Activated T-helper 9 cell treated with anti-CD3 and anti-CD28 coated beads, Interleukin-2, amount 50 U/mL, for 16 hours (primary cell): ENCODE measurements at regions not wholly inside any gene's neighbourhood (a gene's known extent, or its start where the extent isn't known, plus 50 kb on each side); places are given as distances from the start of the nearest gene placed in this dataset.
"Not testable (repeated sequence)": the region's sequence is repeated elsewhere in the genome, so short reads cannot be mapped to it uniquely, and the experiment has no call there.

Experiments
- DNase-seq: peaks from one replicate; pipeline ENCODE4 v3.0.0-alpha.2; 2020; ENCODE audit warnings: low read depth

GRCh38 chr16:10317425-10318001, 68.3 kb upstream of the ATF7IP2 start:
- DNase-seq = no peak

GRCh38 chr16:10318798-10319500, 66.9 kb upstream of the ATF7IP2 start:
- no peak for DNase-seq

- no peak for DNase-seq
These were observed 64.2 kb upstream of the ATF7IP2 start for GRCh38 chr16:10321407-10322387.

GRCh38 chr16:10322723-10323527, 62.9 kb upstream of the ATF7IP2 start:
- DNase-seq = no peak

GRCh38 chr16:10323528-10323869, 62.4 kb upstream of the ATF7IP2 start:
- no peak for DNase-seq

GRCh38 chr16:10324210-10324609, 61.7 kb upstream of the ATF7IP2 start:
- DNase-seq = no peak

- DNase-seq = no peak
These were observed 59.9 kb upstream of the ATF7IP2 start for GRCh38 chr16:10325783-10326543.

- no peak for DNase-seq
These were observed 59.2 kb upstream of the ATF7IP2 start for GRCh38 chr16:10326647-10327046.

GRCh38 chr16:10328291-10328690, 57.6 kb upstream of the ATF7IP2 start:
- not testable (repeated sequence) for DNase-seq

- no peak for DNase-seq
These were observed 53.6 kb upstream of the ATF7IP2 start for GRCh38 chr16:10332241-10332640.

GRCh38 chr16:10332775-10333174, 53.1 kb upstream of the ATF7IP2 start:
- no peak for DNase-seq

- DNase-seq = no peak
These were observed 52.4 kb upstream of the ATF7IP2 start for GRCh38 chr16:10333321-10334032.

- no peak for DNase-seq
These were observed 50.2 kb upstream of the ATF7IP2 start for GRCh38 chr16:10335681-10336080.
